IMR-90 (cell line): ENCODE measurements at regions not wholly inside any gene's neighbourhood (a gene's known extent, or its start where the extent isn't known, plus 50 kb on each side); places are given as distances from the start of the nearest gene placed in this dataset.

Experiments
- ATAC-seq: fragments of 200-7000 bp; cut with Tn5 transposase; 2 replicates; pipeline ENCODE4 v1.9.1; 2020; ENCODE audit warnings: low read depth, mild to moderate bottlenecking, moderate library complexity
- BruUV-seq: library from RNA; stranded (reverse); fragments of 400-500 nt; replicated peaks from 2 replicates; lab custom pipeline; 2021; lab: Mats Ljungman, UMichigan
- CTCF ChIA-PET: fragments of 300-600 bp; formaldehyde crosslinking; extraction: SDS; loops from one replicate; lab custom pipeline; 2021; ENCODE audit warnings: antibody characterized with exemption; lab: Yijun Ruan, JAX
- POLR2A ChIA-PET: fragments of 300-600 bp; sonication (Branson Sonifier 250); formaldehyde crosslinking; loops from one replicate; lab custom pipeline; 2022; ENCODE audit warnings: antibody characterized with exemption; ENCODE audit not compliant: unreplicated experiment; lab: Charles Lee
- DNase-seq: peaks from one replicate; pipeline ENCODE4 v3.0.0; 2013
- H2AFZ ChIP-seq: replicated peaks from 2 replicates; pipeline ENCODE3; 2013; ENCODE audit warnings: low read length, mild to moderate bottlenecking; ENCODE audit not compliant: poor library complexity
- H2AK5ac ChIP-seq: 2 replicates; pipeline ENCODE4 v1.6.1; 2013; ENCODE audit warnings: low read depth, low read length, inconsistent platforms
- H2AK9ac ChIP-seq: replicated peaks from 2 replicates; pipeline ENCODE3; 2013; ENCODE audit warnings: mild to moderate bottlenecking, low read depth, low read length, moderate library complexity; ENCODE audit not compliant: poor library complexity
- H2BK120ac ChIP-seq: 2 replicates; pipeline ENCODE4 v1.6.1; 2013; ENCODE audit warnings: low read depth, low read length, inconsistent platforms
- H2BK15ac ChIP-seq: 3 replicates; pipeline ENCODE4 v1.6.1; 2013; ENCODE audit warnings: low read depth, low read length, inconsistent platforms
- H2BK20ac ChIP-seq: 2 replicates; pipeline ENCODE4 v1.6.1; 2013; ENCODE audit warnings: low read depth, mild to moderate bottlenecking, inconsistent platforms, low read length, moderate library complexity
- H2BK5ac ChIP-seq: 2 replicates; pipeline ENCODE4 v1.6.1; 2013; ENCODE audit warnings: mild to moderate bottlenecking, low read depth, low read length, inconsistent platforms; ENCODE audit not compliant: poor library complexity, severe bottlenecking
- H3K14ac ChIP-seq: replicated peaks from 2 replicates; pipeline ENCODE4 v1.6.1; 2013; ENCODE audit warnings: low read depth, low read length, inconsistent platforms
- H3K18ac ChIP-seq: 2 replicates; pipeline ENCODE4 v1.6.1; 2013; ENCODE audit warnings: low read depth, low read length, control low read depth
- H3K23ac ChIP-seq: 2 replicates; pipeline ENCODE4 v1.6.1; 2013; ENCODE audit warnings: low read depth, low read length, inconsistent platforms
- H3K27ac ChIP-seq: 2 replicates; pipeline ENCODE4 v1.5.1; 2013; ENCODE audit warnings: mild to moderate bottlenecking, control low read depth, low read length; ENCODE audit not compliant: insufficient read depth
- H3K27me3 ChIP-seq: 2 replicates; pipeline ENCODE4 v1.6.1; 2013; ENCODE audit warnings: low read length; ENCODE audit not compliant: control insufficient read depth, insufficient read depth
- H3K36me3 ChIP-seq: 2 replicates; pipeline ENCODE4 v1.6.1; 2013; ENCODE audit warnings: low read length, mixed read lengths; ENCODE audit not compliant: control insufficient read depth, insufficient read depth
- H3K4ac ChIP-seq: 2 replicates; pipeline ENCODE4 v1.6.1; 2013; ENCODE audit warnings: low read depth, low read length, inconsistent platforms
- H3K4me1 ChIP-seq: 2 replicates; pipeline ENCODE4 v1.6.1; 2013; ENCODE audit warnings: low read length, mixed read lengths; ENCODE audit not compliant: control insufficient read depth, insufficient read depth
- H3K4me2 ChIP-seq: 2 replicates; pipeline ENCODE4 v1.6.1; 2013; ENCODE audit warnings: low read depth, mild to moderate bottlenecking, control low read depth, low read length, moderate library complexity
- H3K4me3 ChIP-seq: 2 replicates; pipeline ENCODE4 v1.5.1; 2013; ENCODE audit warnings: low read depth, mild to moderate bottlenecking, control low read depth, low read length, moderate library complexity; ENCODE audit not compliant: insufficient read depth
- H3K56ac ChIP-seq: 2 replicates; pipeline ENCODE4 v1.6.1; 2013; ENCODE audit warnings: low read length, inconsistent platforms; ENCODE audit not compliant: insufficient read depth; ENCODE audit errors: extremely low read depth
- H3K79me1 ChIP-seq, 2 experiments: 2 replicates each; pipeline ENCODE4 v1.6.1; 2013; ENCODE audit warnings: low read length in 2 of 2, inconsistent platforms in 1 of 2, low read depth in 1 of 2
- H3K9ac ChIP-seq: 2 replicates; pipeline ENCODE4 v1.6.1; 2013; ENCODE audit warnings: low read depth, low read length, control low read depth
- H3K9me1 ChIP-seq: 2 replicates; pipeline ENCODE4 v1.6.1; 2013; ENCODE audit warnings: low read length, inconsistent platforms; ENCODE audit not compliant: insufficient read depth
- H3K9me3 ChIP-seq: 2 replicates; pipeline ENCODE4 v1.6.1; 2013; ENCODE audit warnings: low read length; ENCODE audit not compliant: control insufficient read depth, insufficient read depth
- H4K20me1 ChIP-seq: 2 replicates; pipeline ENCODE4 v1.6.1; 2013; ENCODE audit warnings: low read length, inconsistent platforms; ENCODE audit not compliant: insufficient read depth
- H4K5ac ChIP-seq: 2 replicates; pipeline ENCODE4 v1.6.1; 2013; ENCODE audit warnings: mild to moderate bottlenecking, low read depth, low read length, control low read depth
- H4K8ac ChIP-seq, 2 experiments: 2 replicates each; pipeline ENCODE4 v1.6.1; 2013; ENCODE audit warnings: low read depth in 2 of 2, low read length in 2 of 2, control low read depth in 1 of 2, inconsistent platforms in 1 of 2
- H4K91ac ChIP-seq: 2 replicates; pipeline ENCODE4 v1.6.1; 2013; ENCODE audit warnings: low read depth, low read length, inconsistent platforms; ENCODE audit not compliant: insufficient read depth
- BHLHE40 ChIP-seq: fragments of 150-350 bp; IDR thresholded peaks from 2 replicates; pipeline ENCODE4 v1.6.1; 2016; ENCODE audit warnings: mild to moderate bottlenecking, low read depth, low read length
- CEBPB ChIP-seq: IDR thresholded peaks from 2 replicates; pipeline ENCODE4 v1.6.1; 2012; ENCODE audit warnings: low read depth, low read length, improper control_type of control experiment
- CHD1 ChIP-seq: IDR thresholded peaks from 2 replicates; pipeline ENCODE4 v1.6.1; 2012; ENCODE audit warnings: low read depth, low read length, improper control_type of control experiment
- ELK1 ChIP-seq: fragments of 150-350 bp; IDR thresholded peaks from 2 replicates; pipeline ENCODE4 v1.6.1; 2016; ENCODE audit warnings: low read depth, mild to moderate bottlenecking, low read length, moderate library complexity, borderline replicate concordance
- FOS ChIP-seq: fragments of 150-350 bp; IDR thresholded peaks from 2 replicates; pipeline ENCODE4 v1.6.1; 2016; ENCODE audit warnings: low read depth, low read length
- MAFK ChIP-seq: IDR thresholded peaks from 2 replicates; pipeline ENCODE4 v1.6.1; 2012; ENCODE audit warnings: low read depth, low read length, improper control_type of control experiment
- MAZ ChIP-seq: IDR thresholded peaks from 2 replicates; pipeline ENCODE4 v1.6.1; 2012; ENCODE audit warnings: low read depth, mild to moderate bottlenecking, low read length, improper control_type of control experiment, moderate library complexity, borderline replicate concordance
- MXI1 ChIP-seq: IDR thresholded peaks from 2 replicates; pipeline ENCODE4 v1.6.1; 2012; ENCODE audit warnings: low read depth, mild to moderate bottlenecking, low read length, moderate library complexity, borderline replicate concordance
- POLR2A ChIP-seq: IDR thresholded peaks from 2 replicates; pipeline ENCODE4 v1.6.1; 2012; ENCODE audit warnings: mild to moderate bottlenecking, low read depth, low read length
- RAD21 ChIP-seq: IDR thresholded peaks from 2 replicates; pipeline ENCODE4 v1.6.1; 2012; ENCODE audit warnings: low read length, improper control_type of control experiment
- RCOR1 ChIP-seq: IDR thresholded peaks from 2 replicates; pipeline ENCODE4 v1.6.1; 2012; ENCODE audit warnings: mild to moderate bottlenecking, low read length, improper control_type of control experiment; ENCODE audit not compliant: insufficient replicate concordance
- RFX5 ChIP-seq: IDR thresholded peaks from 2 replicates; pipeline ENCODE4 v1.8.0; 2012; ENCODE audit warnings: low read depth, mild to moderate bottlenecking, low read length, moderate library complexity
- SMC3 ChIP-seq: fragments of 150-350 bp; IDR thresholded peaks from 2 replicates; pipeline ENCODE4 v1.6.1; 2016; ENCODE audit warnings: low read depth, mild to moderate bottlenecking, antibody characterized with exemption, low read length, moderate library complexity
- whole genome bisulfite sequencing, 2 experiments: methylation state at CpG; one replicate each; pipeline versions ENCODE4 v1.1.5 to v1.1.7; 2013; ENCODE audit warnings: missing lambda C conversion rate in 2 of 2; ENCODE audit not compliant: insufficient read length in 1 of 2; ENCODE audit errors: extremely low coverage in 2 of 2; 5-methylcytosine and 5-hydroxymethylcytosine counted together
- dilution Hi-C: fragments of 300-500 bp; cut with HindIII; formaldehyde crosslinking; loops from one replicate; pipeline ENCODE4 v1.14.3; 2018; ENCODE audit warnings: low sequenced_read_pairs; ENCODE audit not compliant: unreplicated experiment
- in situ Hi-C: fragments of 300-500 bp; cut with MboI; formaldehyde crosslinking; loops from 3 replicates; pipeline ENCODE4 v1.14.3; 2019; ENCODE audit warnings: low sequenced_read_pairs, inconsistent platforms, mixed read lengths
- intact Hi-C: fragments of 100-400 bp; cut with micrococcal nuclease; formaldehyde crosslinking; loops from 2 replicates; pipeline ENCODE4 v1.10.0; 2022

- DNase-seq (no peak), ATAC-seq (no peak)
- no peak overlapping the region for H3K56ac ChIP-seq
- H2BK5ac ChIP-seq, result no peak overlapping the region
- no peak overlapping the region for H2BK15ac ChIP-seq
- H4K5ac ChIP-seq, result no peak overlapping the region
- WGBS, 2 experiments, result no CpG with 5 or more reads among the region's 2 CpGs
- no peak overlapping the region for H4K8ac ChIP-seq
- H4K20me1 ChIP-seq, result no peaks in the 10 kb centered on the region
- H3K79me1 ChIP-seq, result no peaks in the 10 kb centered on the region
- intact Hi-C loops, result no loop called here
- H3K4me1 ChIP-seq, result no peaks in the 10 kb centered on the region; the same call in 1 of the 2 replicates
- no peak overlapping the region for H4K91ac ChIP-seq
- H3K9me3 ChIP-seq, result no peaks in the 10 kb centered on the region
- dilution Hi-C loops, result no loop called here
- no TSS peak for BruUV-seq
- in situ Hi-C loops, result no loop called here
- no peak overlapping the region for H3K18ac ChIP-seq
- ChIA-PET POLR2A (no interaction called here), CTCF (no interaction called here)
- no peak for TF ChIP-seq POLR2A
- TF ChIP-seq MAZ, result no peak
- no peak for TF ChIP-seq CHD1
- no peak for TF ChIP-seq FOS
- TF ChIP-seq ELK1, result no peak
- TF ChIP-seq BHLHE40, result no peak
- no peak for TF ChIP-seq SMC3
- no peak for TF ChIP-seq MAFK
- TF ChIP-seq CEBPB, result no peak
- TF ChIP-seq RAD21, result no peak
- TF ChIP-seq RFX5, result no peak
- no peak for TF ChIP-seq MXI1
- no peak for TF ChIP-seq RCOR1
- H2BK120ac ChIP-seq, result no peak overlapping the region
- H3K27me3 ChIP-seq, result no peaks in the 10 kb centered on the region
- H2AK9ac ChIP-seq, result no peak overlapping the region
- no peak overlapping the region for H3K4me2 ChIP-seq
- no peak overlapping the region for H3K27ac ChIP-seq
- H3K4ac ChIP-seq, result no peak overlapping the region
- H3K36me3 ChIP-seq, result no peaks in the 10 kb centered on the region
- no peak overlapping the region for H2AFZ ChIP-seq
- H2BK20ac ChIP-seq, result no peak overlapping the region
- H3K23ac ChIP-seq, result no peak overlapping the region
- no peak overlapping the region for H3K14ac ChIP-seq
- H2AK5ac ChIP-seq, result no peak overlapping the region
- no peak overlapping the region for H3K9ac ChIP-seq
- no peaks in the 10 kb centered on the region for H3K9me1 ChIP-seq
- H3K4me3 ChIP-seq, result no peak overlapping the region
These were observed 87.0 kb upstream of the WARS2 start for GRCh38 chr1:119227456-119227855.
